ENCODE measurements at regions not wholly inside any gene's neighbourhood (a gene's known extent, or its start where the extent isn't known, plus 50 kb on each side); places are given as distances from the start of the nearest gene placed in this dataset.

- Histone ChIP-seq H3K4me1 (ENCODE audit: control insufficient read depth, insufficient read depth, low read length) (peaks cover 12% of the 10 kb centered on the region), H3K4me2 (ENCODE audit: control insufficient read depth, insufficient read depth) (no peak overlapping the region), H4K20me1 (ENCODE audit: control insufficient read depth, insufficient read depth) (no peaks in the 10 kb centered on the region), H3K79me2 (ENCODE audit: control insufficient read depth, insufficient read depth, low read length) (no peaks in the 10 kb centered on the region), H3K4me3 (no peak overlapping the region), H3K36me3 (ENCODE audit: control insufficient read depth in 2 of 2, insufficient read depth in 2 of 2, low read length in 1 of 2) (no peaks in the 10 kb centered on the region), H3K27ac (ENCODE audit: control insufficient read depth, insufficient read depth) (no peak overlapping the region), H3K9ac (ENCODE audit: control insufficient read depth, insufficient read depth, low read length) (no peak overlapping the region), H3K27me3 (replicated peaks in 1 of 2; ENCODE audit: control insufficient read depth in 2 of 2, insufficient read depth in 2 of 2, low read length in 1 of 2) (peaks cover 0 to 3% of the 10 kb centered on the region in 2 experiments; a peak in 1 of 4 replicates), H2AFZ (ENCODE audit: control insufficient read depth, low read depth, low read length) (no peak overlapping the region), H3K9me3 (replicated peaks; ENCODE audit: control insufficient read depth, insufficient read depth, low read length) (no peaks in the 10 kb centered on the region; the same call in 2 of the 3 replicates)
- POLR2A ChIA-PET: no interaction called here
- BruUV-seq (replicated peaks): no TSS peak
- CTCF ChIA-PET: interaction anchor here (1.3 to 4.6 kb wide), 4 partner anchors 10 to 402 kb away, joined by 5 to 17 read pairs (median 12); no protein-coding TSS in a partner anchor
- ATAC-seq: no peak
- intact Hi-C loops (cut with micrococcal nuclease; ENCODE audit: unreplicated experiment) (no loop called here), in situ Hi-C loops (cut with MboI) (no loop called here)
- SMC1A ChIA-PET (ENCODE audit: uncharacterized antibody, unreplicated experiment): interaction anchor here (1.2 to 1.6 kb wide), 2 partner anchors 13 to 364 kb away, joined by 3 to 5 read pairs; no protein-coding TSS in a partner anchor
- TF ChIP-seq STAT3 (IDR thresholded peaks at IDR 0.05; ENCODE audit: low read depth, low read length) (no peak), RB1 (IDR thresholded peaks at IDR 0.05; ENCODE audit: borderline replicate concordance) (no peak), BCL11A (IDR thresholded peaks at IDR 0.05; ENCODE audit: low read depth, low read length) (no peak), SP1 (IDR thresholded peaks at IDR 0.05; ENCODE audit: low read depth, low read length) (no peak), MLLT1 (IDR thresholded peaks at IDR 0.05) (no peak), HCFC1 (IDR thresholded peaks at IDR 0.05; ENCODE audit: low read length) (no peak), NR2C1 (IDR thresholded peaks at IDR 0.05) (no peak), RELA (IDR thresholded peaks at IDR 0.05; ENCODE audit: borderline replicate concordance, partially characterized antibody) (no peak), RBBP5 (conservative IDR thresholded peaks at IDR 0.05) (no peak), KLF5 (IDR thresholded peaks at IDR 0.05; ENCODE audit: partially characterized antibody) (no peak), NFYA (IDR thresholded peaks at IDR 0.05; ENCODE audit: borderline replicate concordance, low read depth, low read length) (no peak), SUZ12 (IDR thresholded peaks at IDR 0.05; ENCODE audit: unreplicated experiment) (no peak), CHD4 (IDR thresholded peaks at IDR 0.05) (no peak), HDAC2 (IDR thresholded peaks at IDR 0.05) (no peak)
- WGBS (ENCODE audit: insufficient coverage, insufficient replicate concordance, low lambda C conversion rate, missing lambda C conversion rate): 86% methylated on average over 3 of the region's 3 CpGs
- RAD21 ChIA-PET (ENCODE audit: unreplicated experiment): interaction anchor here (0.6 to 1.4 kb wide), 3 partner anchors 13 to 420 kb away, joined by 3 to 5 read pairs (median 3); no protein-coding TSS in a partner anchor
- no peak for FAIRE-seq
- no peak for DNase-seq (ENCODE audit: low read depth, low spot score)
Observed at GRCh38 chr13:27349458-27349857, 75.0 kb upstream of the GTF3A start.
